Endothelial cell of umbilical vein (primary cell): ENCODE measurements at regions not wholly inside any gene's neighbourhood (a gene's known extent, or its start where the extent isn't known, plus 50 kb on each side); places are given as distances from the start of the nearest gene placed in this dataset.

Experiments used
- BruUV-seq: library from RNA; stranded (reverse); fragments of 400-500 nt; replicated peaks from 2 replicates; lab custom pipeline; 2021; lab: Mats Ljungman, UMichigan
- CTCF ChIA-PET: fragments of 300-600, 350-600 bp; sonication (Branson Sonifier 250); formaldehyde crosslinking; loops from one replicate; lab custom pipeline; 2021; ENCODE audit warnings: antibody characterized with exemption, inconsistent platforms; lab: Charles Lee
- POLR2A ChIA-PET: fragments of 300-600, 350-600 bp; sonication (Branson Sonifier 250); formaldehyde crosslinking; loops from one replicate; lab custom pipeline; 2021; ENCODE audit warnings: antibody characterized with exemption, inconsistent platforms; lab: Charles Lee
- DNase-seq: peaks from one replicate; pipeline ENCODE4 v3.0.0-alpha.2; 2011; ENCODE audit warnings: low read depth, low spot score
- FAIRE-seq: peaks from 2 replicates; lab custom pipeline; 2011; peaks lifted over from hg19 to GRCh38; lab: Jason Lieb, UNC
- H2AFZ ChIP-seq: 2 replicates; pipeline ENCODE4 v1.6.0; 2012; ENCODE audit warnings: low read depth, low read length, control low read depth, inconsistent platforms
- H3K27ac ChIP-seq: 2 replicates; pipeline ENCODE4 v1.5.1; 2011; ENCODE audit warnings: low read depth, mild to moderate bottlenecking, control low read depth, low read length, moderate library complexity; ENCODE audit not compliant: insufficient read depth
- H3K27me3 ChIP-seq, 2 experiments: 2 replicates each; pipeline versions ENCODE4 v1.6.0 to v1.6.1; 2011; ENCODE audit warnings: low read length in 2 of 2, mixed read lengths in 1 of 2; ENCODE audit not compliant: control insufficient read depth in 2 of 2, insufficient read depth in 2 of 2
- H3K36me3 ChIP-seq, 2 experiments: 2 replicates in 1 of 2; 3 replicates in 1 of 2; pipeline ENCODE4 v1.5.1; 2011; ENCODE audit warnings: low read length in 2 of 2, mild to moderate bottlenecking in 1 of 2, moderate library complexity in 1 of 2; ENCODE audit not compliant: control insufficient read depth in 2 of 2, insufficient read depth in 2 of 2; ENCODE audit errors: extremely low read depth in 1 of 2
- H3K4me1 ChIP-seq: 3 replicates; pipeline ENCODE4 v1.5.1; 2011; ENCODE audit warnings: mild to moderate bottlenecking, low read length; ENCODE audit not compliant: control insufficient read depth, insufficient read depth; ENCODE audit errors: extremely low read depth
- H3K4me2 ChIP-seq: 2 replicates; pipeline ENCODE4 v1.6.1; 2011; ENCODE audit warnings: low read length, control low read depth, mixed read lengths; ENCODE audit not compliant: insufficient read depth
- H3K4me3 ChIP-seq, 3 experiments: fragments of 200-600 bp in 1 of 3; sonication (generic), shearing (Covaris generic) in 1 of 3; replicated peaks in 1 of 3; 2 replicates each; pipeline ENCODE4 v1.5.1; 2011 to 2016; ENCODE audit warnings: control low read depth in 3 of 3, low read length in 3 of 3, mild to moderate bottlenecking in 2 of 3, inconsistent platforms in 1 of 3, low read depth in 1 of 3, moderate library complexity in 1 of 3; ENCODE audit not compliant: insufficient read depth in 1 of 3
- H3K79me2 ChIP-seq: 2 replicates; pipeline ENCODE4 v1.6.0; 2012; ENCODE audit warnings: low read length, inconsistent platforms; ENCODE audit not compliant: control insufficient read depth, insufficient read depth
- H3K9ac ChIP-seq: replicated peaks from 2 replicates; pipeline ENCODE3; 2011; ENCODE audit warnings: low read length, control low read depth; ENCODE audit not compliant: insufficient read depth; ENCODE audit errors: extremely low read depth
- H3K9me1 ChIP-seq: replicated peaks from 3 replicates; pipeline ENCODE4 v1.6.0; 2011; ENCODE audit warnings: mild to moderate bottlenecking, low read length; ENCODE audit not compliant: control insufficient read depth, insufficient read depth; ENCODE audit errors: extremely low read depth
- H3K9me3 ChIP-seq: replicated peaks from 2 replicates; pipeline ENCODE4 v1.5.1; 2012; ENCODE audit warnings: low read length, inconsistent platforms; ENCODE audit not compliant: control insufficient read depth, insufficient read depth
- H4K20me1 ChIP-seq: replicated peaks from 2 replicates; pipeline ENCODE3; 2011; ENCODE audit warnings: mild to moderate bottlenecking, low read length; ENCODE audit not compliant: control insufficient read depth, insufficient read depth; ENCODE audit errors: extremely low read depth
- CTCF ChIP-seq, 2 donors: IDR thresholded peaks; 1 replicate in 1 of 2; 2 replicates in 1 of 2; pipeline ENCODE4 v1.5.1; 2011; ENCODE audit warnings: low read length in 2 of 2, mild to moderate bottlenecking in 2 of 2, moderate library complexity in 2 of 2, control low read depth in 1 of 2, inconsistent platforms in 1 of 2, low read depth in 1 of 2; ENCODE audit not compliant: insufficient read depth in 1 of 2; ENCODE audit errors: extremely low read depth in 1 of 2
- EZH2 ChIP-seq: IDR thresholded peaks from 2 replicates; pipeline ENCODE4 v1.6.1; 2012; ENCODE audit warnings: borderline replicate concordance, low read depth, mild to moderate bottlenecking, moderate library complexity, low read length, inconsistent platforms; ENCODE audit not compliant: severe bottlenecking
- FOS ChIP-seq: IDR thresholded peaks from 2 replicates; pipeline ENCODE4 v1.6.1; 2011; ENCODE audit warnings: mild to moderate bottlenecking, low read length, moderate library complexity, borderline replicate concordance; ENCODE audit not compliant: insufficient read depth
- GATA2 ChIP-seq: IDR thresholded peaks from 2 replicates; pipeline ENCODE4 v1.7.0; 2011; ENCODE audit warnings: low read depth, mild to moderate bottlenecking, moderate library complexity, mixed read lengths, low read length; ENCODE audit not compliant: insufficient read length, insufficient read depth
- JUN ChIP-seq: IDR thresholded peaks from 2 replicates; pipeline ENCODE4 v1.6.1; 2011; ENCODE audit warnings: borderline replicate concordance, low read depth; ENCODE audit not compliant: insufficient read length, insufficient read depth
- MAX ChIP-seq: IDR thresholded peaks from 2 replicates; pipeline ENCODE4 v1.6.1; 2011; ENCODE audit not compliant: insufficient read depth, insufficient read length
- MYC ChIP-seq: IDR thresholded peaks from one replicate; pipeline ENCODE4 v1.6.1; 2011; ENCODE audit warnings: mild to moderate bottlenecking, low read depth, low read length
- POLR2A ChIP-seq: IDR thresholded peaks from 2 replicates; pipeline ENCODE4 v1.6.1; 2012; ENCODE audit warnings: low read depth, mild to moderate bottlenecking, control low read depth, low read length
- POLR2AphosphoS5 ChIP-seq: IDR thresholded peaks from 2 replicates; pipeline ENCODE4 v1.6.1; 2012; ENCODE audit warnings: low read depth, mild to moderate bottlenecking, control low read depth, low read length, moderate library complexity; ENCODE audit not compliant: insufficient read depth
- dilution Hi-C: fragments of 300-500 bp; cut with MboI; formaldehyde crosslinking; loops from one replicate; pipeline ENCODE4 v1.15.0; 2019; ENCODE audit warnings: low sequenced_read_pairs; ENCODE audit not compliant: extremely low pct_ligation_motif_present
- intact Hi-C: fragments of 100-400 bp; cut with micrococcal nuclease; formaldehyde crosslinking; loops from one replicate; pipeline ENCODE4 v1.10.0; 2022

GRCh38 chr9:87818308-87818707, 64.4 kb upstream of the SPATA31E1 start:
- Histone ChIP-seq H3K9me1 (no peaks in the 10 kb centered on the region), H3K27me3 (no peaks in the 10 kb centered on the region), H4K20me1 (no peaks in the 10 kb centered on the region), H2AFZ (no peak overlapping the region), H3K36me3 (no peaks in the 10 kb centered on the region), H3K9me3 (no peaks in the 10 kb centered on the region), H3K9ac (no peak overlapping the region), H3K79me2 (no peaks in the 10 kb centered on the region), H3K4me3 (no peak overlapping the region), H3K4me2 (no peak overlapping the region), H3K27ac (no peak overlapping the region), H3K4me1 (no peaks in the 10 kb centered on the region)
- no peak for DNase-seq
- intact Hi-C loops = loop anchor here (10.0 kb wide), 1 partner anchor 324 kb away; the partner anchor contains the start of gene DAPK1
- BruUV-seq = no TSS peak
- dilution Hi-C loops = no loop called here
- TF ChIP-seq GATA2 (no peak), MYC (no peak), MAX (no peak), POLR2AphosphoS5 (no peak), JUN (no peak), CTCF (IDR thresholded peaks at IDR 0.05; ENCODE audit: extremely low read depth in 1 of 2, insufficient read depth in 1 of 2, low read depth in 1 of 2, low read length in 2 of 2) (no peak), FOS (no peak), POLR2A (no peak), EZH2 (no peak)
- CTCF ChIA-PET = interaction anchor here (1.3 kb wide), 1 partner anchor 8 kb away, joined by 5 read pairs; no protein-coding TSS in a partner anchor
- POLR2A ChIA-PET = no interaction called here
- FAIRE-seq = no peak
